ENCODE measurements at regions not wholly inside any gene's neighbourhood (a gene's known extent, or its start where the extent isn't known, plus 50 kb on each side); places are given as distances from the start of the nearest gene placed in this dataset.

- no peak for DNase-seq
- H3K4me3 ChIP-seq, result no peak overlapping the region
- H3K9me3 ChIP-seq, result no peaks in the 10 kb centered on the region
- no peak for TF ChIP-seq POLR2A (IDR thresholded peaks at IDR 0.05)
- TF ChIP-seq CTCF (IDR thresholded peaks at IDR 0.05), result no peak
- no peaks in the 10 kb centered on the region for H3K27me3 ChIP-seq
- H3K27ac ChIP-seq, result no peak overlapping the region
- H3K4me1 ChIP-seq, result no peaks in the 10 kb centered on the region
- no peaks in the 10 kb centered on the region for H3K36me3 ChIP-seq
Observed at GRCh38 chr5:154631141-154631540, 124.0 kb upstream of the LARP1 start.

- H3K27me3 ChIP-seq, result no peaks in the 10 kb centered on the region
- no peaks in the 10 kb centered on the region for H3K36me3 ChIP-seq
- H3K4me1 ChIP-seq, result no peaks in the 10 kb centered on the region
- no peak overlapping the region for H3K4me3 ChIP-seq
- DNase-seq, result no peak
- TF ChIP-seq CTCF (IDR thresholded peaks at IDR 0.05), result no peak
- no peak for TF ChIP-seq POLR2A (IDR thresholded peaks at IDR 0.05)
- no peak overlapping the region for H3K27ac ChIP-seq
- H3K9me3 ChIP-seq, result no peaks in the 10 kb centered on the region
Observed at GRCh38 chr5:154630410-154630809, 124.8 kb upstream of the LARP1 start.

GRCh38 chr5:154628685-154629084 is 126.5 kb upstream of the LARP1 start:
- H3K4me1 ChIP-seq, result no peaks in the 10 kb centered on the region
- no peak for DNase-seq
- TF ChIP-seq CTCF (IDR thresholded peaks at IDR 0.05), result no peak
- no peaks in the 10 kb centered on the region for H3K27me3 ChIP-seq
- H3K4me3 ChIP-seq, result no peak overlapping the region
- no peak overlapping the region for H3K27ac ChIP-seq
- H3K36me3 ChIP-seq, result no peaks in the 10 kb centered on the region
- H3K9me3 ChIP-seq, result no peaks in the 10 kb centered on the region

- Histone ChIP-seq H3K27me3 (no peaks in the 10 kb centered on the region), H3K4me1 (no peaks in the 10 kb centered on the region), H3K9me3 (no peaks in the 10 kb centered on the region), H3K27ac (no peak overlapping the region), H3K4me3 (no peak overlapping the region), H3K36me3 (no peaks in the 10 kb centered on the region)
- no peak for DNase-seq
- no peak for TF ChIP-seq CTCF (IDR thresholded peaks at IDR 0.05)
- TF ChIP-seq POLR2A (IDR thresholded peaks at IDR 0.05), result no peak
Observed at GRCh38 chr5:154627698-154628678, 127.2 kb upstream of the LARP1 start.

GRCh38 chr5:154626876-154627557 is 128.2 kb upstream of the LARP1 start:
- no peak for TF ChIP-seq CTCF (IDR thresholded peaks at IDR 0.05)
- no peak for TF ChIP-seq POLR2A (IDR thresholded peaks at IDR 0.05)
- Histone ChIP-seq H3K36me3 (no peaks in the 10 kb centered on the region), H3K27ac (no peak overlapping the region), H3K4me1 (no peaks in the 10 kb centered on the region), H3K27me3 (no peaks in the 10 kb centered on the region), H3K9me3 (no peaks in the 10 kb centered on the region), H3K4me3 (no peak overlapping the region)
- DNase-seq, result no peak

All from Peyer's patch (tissue), 4 donors.